Nephron progenitor cell (in vitro differentiated cells): ENCODE measurements at regions not wholly inside any gene's neighbourhood (a gene's known extent, or its start where the extent isn't known, plus 50 kb on each side); places are given as distances from the start of the nearest gene placed in this dataset.

Experiments
- DNase-seq: peaks from one replicate; pipeline ENCODE4 v3.0.0; 2021
- H3K27ac Mint-ChIP-seq: 2 replicates; pipeline ENCODE4 v1.8.0; 2021; ENCODE audit warnings: mild to moderate bottlenecking, moderate library complexity, mixed read lengths
- H3K27me3 Mint-ChIP-seq: 2 replicates; pipeline ENCODE4 v1.8.0; 2021; ENCODE audit warnings: mild to moderate bottlenecking, low read depth, mixed read lengths; ENCODE audit not compliant: poor library complexity
- H3K36me3 Mint-ChIP-seq: 2 replicates; pipeline ENCODE4 v1.8.0; 2021; ENCODE audit warnings: low read depth, mixed read lengths
- H3K4me1 Mint-ChIP-seq: 2 replicates; pipeline ENCODE4 v1.8.0; 2021; ENCODE audit warnings: mixed read lengths
- H3K4me3 Mint-ChIP-seq: 2 replicates; pipeline ENCODE4 v1.8.0; 2021; ENCODE audit warnings: mild to moderate bottlenecking, moderate library complexity, mixed read lengths
- H3K9me3 Mint-ChIP-seq: 2 replicates; pipeline ENCODE4 v1.8.0; 2021; ENCODE audit warnings: mild to moderate bottlenecking, moderate library complexity, mixed read lengths
- TF ChIP-seq, protein P1 (sequence below): fragments of 200-600 bp; sonication (generic); IDR thresholded peaks from 2 replicates; pipeline ENCODE4 v1.5.0; 2021; ENCODE audit warnings: antibody characterized with exemption

DNA sequence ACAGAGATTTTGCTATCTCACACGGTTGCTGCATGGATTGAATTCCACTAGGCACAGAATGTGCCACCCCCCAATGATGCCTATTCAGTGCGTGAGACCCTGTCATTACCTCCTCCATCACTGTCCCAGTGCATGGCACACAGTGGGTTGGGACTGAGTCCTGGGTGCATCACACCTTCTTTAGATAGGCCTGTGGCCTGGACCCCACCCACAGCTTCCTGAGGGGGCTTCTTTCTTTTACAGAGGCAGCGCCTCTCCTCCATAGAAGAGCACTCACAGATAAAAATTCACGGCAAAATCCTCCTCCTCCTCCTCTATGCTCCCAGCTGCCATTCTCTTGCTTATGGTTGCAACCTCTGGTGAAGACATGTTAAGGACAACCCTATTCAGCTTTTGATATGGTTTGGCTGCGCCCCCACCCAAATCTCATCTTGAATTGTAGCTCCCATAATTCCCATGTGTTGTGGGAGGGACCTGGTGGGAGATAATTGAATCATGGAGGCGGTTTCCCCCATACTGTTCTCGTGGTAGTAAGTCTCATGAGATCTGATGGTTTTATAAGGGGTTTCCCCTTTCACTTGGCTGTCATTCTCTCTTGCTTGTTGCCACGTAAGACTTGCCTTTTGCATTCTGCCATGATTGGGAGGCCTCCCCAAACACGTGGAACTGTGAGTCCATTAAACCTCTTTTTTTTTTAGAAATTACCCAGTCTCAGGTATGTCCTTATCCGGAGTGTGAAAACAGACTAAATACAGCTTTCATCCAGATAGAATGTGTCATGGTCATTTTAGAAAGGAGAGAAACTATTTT is 147.6 kb downstream of the KLF13 start:
- Mint-ChIP-seq H3K9me3 (no peaks in the 10 kb centered on the region), H3K4me1 (peaks cover 31% of the 10 kb centered on the region), H3K27me3 (peaks cover 7% of the 10 kb centered on the region), H3K27ac (no peak overlapping the region), H3K4me3 (no peak overlapping the region), H3K36me3 (no peaks in the 10 kb centered on the region)
- DNase-seq = no peak
- TF ChIP-seq, protein P1, sequence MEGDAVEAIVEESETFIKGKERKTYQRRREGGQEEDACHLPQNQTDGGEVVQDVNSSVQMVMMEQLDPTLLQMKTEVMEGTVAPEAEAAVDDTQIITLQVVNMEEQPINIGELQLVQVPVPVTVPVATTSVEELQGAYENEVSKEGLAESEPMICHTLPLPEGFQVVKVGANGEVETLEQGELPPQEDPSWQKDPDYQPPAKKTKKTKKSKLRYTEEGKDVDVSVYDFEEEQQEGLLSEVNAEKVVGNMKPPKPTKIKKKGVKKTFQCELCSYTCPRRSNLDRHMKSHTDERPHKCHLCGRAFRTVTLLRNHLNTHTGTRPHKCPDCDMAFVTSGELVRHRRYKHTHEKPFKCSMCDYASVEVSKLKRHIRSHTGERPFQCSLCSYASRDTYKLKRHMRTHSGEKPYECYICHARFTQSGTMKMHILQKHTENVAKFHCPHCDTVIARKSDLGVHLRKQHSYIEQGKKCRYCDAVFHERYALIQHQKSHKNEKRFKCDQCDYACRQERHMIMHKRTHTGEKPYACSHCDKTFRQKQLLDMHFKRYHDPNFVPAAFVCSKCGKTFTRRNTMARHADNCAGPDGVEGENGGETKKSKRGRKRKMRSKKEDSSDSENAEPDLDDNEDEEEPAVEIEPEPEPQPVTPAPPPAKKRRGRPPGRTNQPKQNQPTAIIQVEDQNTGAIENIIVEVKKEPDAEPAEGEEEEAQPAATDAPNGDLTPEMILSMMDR = no peak

DNA sequence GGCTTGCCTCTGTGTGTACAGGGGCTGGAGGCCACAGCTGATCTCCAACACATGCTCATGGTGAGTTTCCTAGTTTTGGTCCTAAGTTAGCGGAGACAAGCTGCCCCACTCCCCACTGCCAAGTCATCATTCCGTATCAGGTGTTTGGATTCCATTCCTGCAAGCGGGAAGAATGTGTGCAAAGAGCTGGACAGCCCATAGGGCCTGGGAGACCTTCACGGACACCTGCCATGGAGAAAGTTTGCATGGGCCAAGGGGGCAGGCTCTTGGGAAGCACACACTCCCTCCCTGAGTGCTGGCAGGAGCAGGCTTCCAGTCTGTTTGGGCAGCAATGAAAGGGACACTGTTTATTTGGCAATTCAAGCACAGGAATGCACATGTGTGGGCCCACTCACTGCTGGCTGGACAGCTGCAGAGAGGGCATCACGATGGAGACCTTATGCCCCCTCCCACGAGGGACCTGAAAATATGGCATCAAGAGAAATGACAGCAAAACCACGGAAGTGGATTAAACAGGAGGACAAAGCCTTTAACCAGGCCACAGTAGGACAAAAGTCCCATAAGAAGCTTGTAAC is 149.7 kb downstream of the KLF13 start:
- peaks cover 31% of the 10 kb centered on the region for H3K4me1 Mint-ChIP-seq
- no peak overlapping the region for H3K4me3 Mint-ChIP-seq
- H3K36me3 Mint-ChIP-seq = no peaks in the 10 kb centered on the region
- TF ChIP-seq, protein P1 = no peak
- peaks cover 11% of the 10 kb centered on the region for H3K27me3 Mint-ChIP-seq
- DNase-seq = no peak
- no peaks in the 10 kb centered on the region for H3K9me3 Mint-ChIP-seq
- H3K27ac Mint-ChIP-seq = no peak overlapping the region

DNA sequence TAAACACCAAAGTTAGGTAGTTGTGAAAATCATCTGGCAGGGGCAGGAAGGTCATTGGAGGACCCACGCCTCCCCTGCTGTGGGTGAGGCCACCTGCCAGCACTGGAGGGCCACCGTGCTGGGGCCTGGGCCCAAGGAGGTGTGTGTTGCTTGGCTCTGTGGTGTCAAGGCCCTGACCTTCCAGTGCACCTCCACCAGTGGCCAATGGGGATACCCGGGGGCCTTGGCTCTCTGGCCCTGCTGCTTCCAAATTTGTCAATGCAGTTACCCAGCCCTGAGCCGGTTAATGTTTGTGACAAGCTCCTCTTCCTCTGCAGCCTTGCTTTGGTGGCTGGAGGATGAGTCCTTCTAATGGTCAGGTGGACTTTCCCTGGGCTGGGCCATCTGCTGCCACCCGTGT is 150.2 kb downstream of the KLF13 start:
- DNase-seq = no peak
- H3K9me3 Mint-ChIP-seq = no peaks in the 10 kb centered on the region
- no peak overlapping the region for H3K4me3 Mint-ChIP-seq
- H3K27me3 Mint-ChIP-seq = peaks cover 16% of the 10 kb centered on the region
- H3K36me3 Mint-ChIP-seq = no peaks in the 10 kb centered on the region
- TF ChIP-seq, protein P1 = no peak
- peaks cover 31% of the 10 kb centered on the region for H3K4me1 Mint-ChIP-seq
- H3K27ac Mint-ChIP-seq = no peak overlapping the region

DNA sequence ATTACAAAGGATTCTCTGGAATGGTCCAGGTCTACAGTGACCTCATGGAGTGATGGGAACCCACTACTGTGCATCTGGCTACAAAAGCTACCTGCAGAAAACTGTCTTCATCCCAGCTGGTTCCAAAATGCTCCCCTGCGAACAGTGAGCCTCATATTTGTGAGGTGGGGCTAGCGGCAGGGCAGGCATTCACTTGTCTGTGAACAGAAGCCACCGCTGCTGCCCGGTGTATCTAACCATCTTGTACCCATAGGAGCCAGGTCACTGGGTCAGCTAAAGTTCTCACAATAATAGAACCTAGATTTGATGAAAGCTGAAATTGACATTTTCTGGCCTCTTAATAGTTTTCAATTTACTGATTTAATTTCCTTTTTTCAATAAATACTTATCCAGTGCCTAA is 150.7 kb downstream of the KLF13 start:
- H3K4me3 Mint-ChIP-seq = no peak overlapping the region
- no peaks in the 10 kb centered on the region for H3K9me3 Mint-ChIP-seq
- H3K27ac Mint-ChIP-seq = no peak overlapping the region
- DNase-seq = no peak
- no peaks in the 10 kb centered on the region for H3K36me3 Mint-ChIP-seq
- TF ChIP-seq, protein P1 = no peak
- peaks cover 21% of the 10 kb centered on the region for H3K27me3 Mint-ChIP-seq
- H3K4me1 Mint-ChIP-seq = peaks cover 28% of the 10 kb centered on the region

DNA sequence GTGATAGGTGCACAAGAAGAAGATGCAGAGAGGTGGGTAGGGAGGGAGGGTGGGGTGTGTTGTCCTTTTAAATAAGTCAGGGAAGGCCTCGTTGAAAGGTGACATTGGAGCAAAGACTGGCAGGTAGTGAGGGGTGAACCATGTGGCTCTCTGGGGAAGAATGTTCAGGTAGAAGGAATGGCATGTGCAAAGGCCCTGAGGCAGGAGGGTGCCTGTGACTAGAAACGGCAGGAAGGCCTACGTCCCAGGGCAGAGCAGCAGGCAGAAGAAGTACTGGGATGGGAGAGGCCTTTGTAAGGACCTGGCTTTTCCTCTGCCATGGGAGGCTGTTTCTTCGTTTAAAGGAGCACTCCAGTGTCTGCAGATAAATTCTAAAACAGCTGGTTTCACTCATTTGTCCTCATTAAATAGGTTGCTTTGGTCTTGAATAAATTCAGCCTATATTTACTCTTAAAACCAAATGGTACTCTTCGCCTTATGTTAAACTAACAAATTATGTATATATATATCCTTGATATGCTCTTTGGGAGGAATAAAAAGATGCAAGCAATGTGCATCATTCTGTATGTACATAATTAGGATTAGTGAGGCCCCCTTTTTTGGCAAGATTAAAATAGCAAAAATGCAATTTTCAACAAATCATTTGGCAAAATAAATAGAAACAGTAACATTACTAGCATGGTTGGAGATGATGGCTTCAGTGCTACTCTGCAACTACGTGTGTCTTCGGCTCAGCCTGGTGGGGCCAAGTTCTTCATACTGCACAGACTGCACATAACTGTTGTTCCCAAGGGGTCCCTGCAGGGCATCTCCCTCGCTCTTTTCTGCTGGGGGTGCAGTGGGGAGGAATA is 151.4 kb downstream of the KLF13 start:
- Mint-ChIP-seq H3K27me3 (peaks cover 29% of the 10 kb centered on the region), H3K27ac (no peak overlapping the region), H3K9me3 (peaks cover 4% of the 10 kb centered on the region), H3K36me3 (peaks cover 4% of the 10 kb centered on the region), H3K4me3 (no peak overlapping the region), H3K4me1 (peaks cover 21% of the 10 kb centered on the region)
- DNase-seq = no peak
- TF ChIP-seq, protein P1 = no peak
